ENCODE measurements at regions not wholly inside any gene's neighbourhood (a gene's known extent, or its start where the extent isn't known, plus 50 kb on each side); places are given as distances from the start of the nearest gene placed in this dataset.

GRCh38 chr3:80094589-80094988 is 326.8 kb upstream of the ROBO1 start:
- ATAC-seq (no peak), DNase-seq (ENCODE audit: low read depth, low spot score) (no peak)
- no peaks in the 10 kb centered on the region for H3K27me3 ChIP-seq (ENCODE audit: control insufficient read depth, insufficient read depth, low read length)
- no peaks in the 10 kb centered on the region for H3K9me3 ChIP-seq (ENCODE audit: control insufficient read depth, insufficient read depth, low read depth, low read length)
- in situ Hi-C loops (cut with HindIII; ENCODE audit: low pct_unique_long_range_greater_than_20kb, low sequenced_read_pairs) = no loop called here
- POLR2A ChIA-PET = no interaction called here
- no peaks in the 10 kb centered on the region for H3K4me1 ChIP-seq (ENCODE audit: control insufficient read depth, insufficient read depth, low read length)
- no peaks in the 10 kb centered on the region for H3K36me3 ChIP-seq (ENCODE audit: control insufficient read depth, insufficient read depth, low read length)
- no TSS peak for BruUV-seq (replicated peaks)
- no peak overlapping the region for H3K4me3 ChIP-seq (ENCODE audit: low read depth in 2 of 2, low read length in 2 of 2)
- H3K27ac ChIP-seq (ENCODE audit: low read length) = no peak overlapping the region
- CTCF ChIA-PET = interaction anchor here (0.6 kb wide), 1 partner anchor 122 kb away, joined by 3 read pairs; no protein-coding TSS in a partner anchor
- intact Hi-C loops (cut with micrococcal nuclease; ENCODE audit: unreplicated experiment) = no loop called here
- TF ChIP-seq TCF7L2 (IDR thresholded peaks at IDR 0.05; ENCODE audit: low read depth, low read length) = no peak

- no TSS peak for BruUV-seq (replicated peaks)
- Histone ChIP-seq H3K27ac (ENCODE audit: low read length) (no peak overlapping the region; the same call in 1 of the 2 replicates), H3K36me3 (ENCODE audit: control insufficient read depth, insufficient read depth, low read length) (no peaks in the 10 kb centered on the region), H3K4me3 (ENCODE audit: low read depth in 2 of 2, low read length in 2 of 2) (no peak overlapping the region), H3K27me3 (ENCODE audit: control insufficient read depth, insufficient read depth, low read length) (no peaks in the 10 kb centered on the region), H3K9me3 (ENCODE audit: control insufficient read depth, insufficient read depth, low read depth, low read length) (no peaks in the 10 kb centered on the region), H3K4me1 (ENCODE audit: control insufficient read depth, insufficient read depth, low read length) (no peaks in the 10 kb centered on the region)
- POLR2A ChIA-PET = no interaction called here
- no peak for DNase-seq (ENCODE audit: low read depth, low spot score)
- no peak for ATAC-seq
- intact Hi-C loops (cut with micrococcal nuclease; ENCODE audit: unreplicated experiment) = no loop called here
- TF ChIP-seq REST (IDR thresholded peaks at IDR 0.05; ENCODE audit: insufficient read depth in 1 of 2, low read depth in 2 of 2, low read length in 1 of 2) (no peak), CTCF (IDR thresholded peaks at IDR 0.05) (no peak), SIN3A (IDR thresholded peaks at IDR 0.05; ENCODE audit: borderline replicate concordance, insufficient read depth, low read depth, low read length) (no peak), POLR2AphosphoS5 (IDR thresholded peaks at IDR 0.05; ENCODE audit: low read depth, low read length) (no peak), TCF7L2 (IDR thresholded peaks at IDR 0.05; ENCODE audit: low read depth, low read length) (no peak)
- CTCF ChIA-PET = no interaction called here
- in situ Hi-C loops (cut with HindIII; ENCODE audit: low pct_unique_long_range_greater_than_20kb, low sequenced_read_pairs) = no loop called here
Observed at GRCh38 chr3:80087767-80088166, 320.0 kb upstream of the ROBO1 start.

GRCh38 chr3:80086426-80086825 is 318.6 kb upstream of the ROBO1 start:
- Histone ChIP-seq H3K4me3 (ENCODE audit: low read depth in 2 of 2, low read length in 2 of 2) (no peak overlapping the region), H3K9me3 (ENCODE audit: control insufficient read depth, insufficient read depth, low read depth, low read length) (no peaks in the 10 kb centered on the region), H3K27ac (ENCODE audit: low read length) (no peak overlapping the region), H3K36me3 (ENCODE audit: control insufficient read depth, insufficient read depth, low read length) (no peaks in the 10 kb centered on the region), H3K27me3 (ENCODE audit: control insufficient read depth, insufficient read depth, low read length) (no peaks in the 10 kb centered on the region), H3K4me1 (ENCODE audit: control insufficient read depth, insufficient read depth, low read length) (no peaks in the 10 kb centered on the region)
- no TSS peak for BruUV-seq (replicated peaks)
- TF ChIP-seq SIN3A (IDR thresholded peaks at IDR 0.05; ENCODE audit: borderline replicate concordance, insufficient read depth, low read depth, low read length) (no peak), POLR2AphosphoS5 (IDR thresholded peaks at IDR 0.05; ENCODE audit: low read depth, low read length) (no peak), CTCF (IDR thresholded peaks at IDR 0.05) (no peak), REST (IDR thresholded peaks at IDR 0.05; ENCODE audit: insufficient read depth in 1 of 2, low read depth in 2 of 2, low read length in 1 of 2) (no peak)
- ATAC-seq = no peak
- no peak for DNase-seq (ENCODE audit: low read depth, low spot score)
- POLR2A ChIA-PET = no interaction called here
- intact Hi-C loops (cut with micrococcal nuclease; ENCODE audit: unreplicated experiment) (no loop called here), in situ Hi-C loops (cut with HindIII; ENCODE audit: low pct_unique_long_range_greater_than_20kb, low sequenced_read_pairs) (no loop called here)
- CTCF ChIA-PET = no interaction called here

All from Panc1 (cell line).